ENCODE measurements at regions not wholly inside any gene's neighbourhood (a gene's known extent, or its start where the extent isn't known, plus 50 kb on each side); places are given as distances from the start of the nearest gene placed in this dataset.

DNA sequence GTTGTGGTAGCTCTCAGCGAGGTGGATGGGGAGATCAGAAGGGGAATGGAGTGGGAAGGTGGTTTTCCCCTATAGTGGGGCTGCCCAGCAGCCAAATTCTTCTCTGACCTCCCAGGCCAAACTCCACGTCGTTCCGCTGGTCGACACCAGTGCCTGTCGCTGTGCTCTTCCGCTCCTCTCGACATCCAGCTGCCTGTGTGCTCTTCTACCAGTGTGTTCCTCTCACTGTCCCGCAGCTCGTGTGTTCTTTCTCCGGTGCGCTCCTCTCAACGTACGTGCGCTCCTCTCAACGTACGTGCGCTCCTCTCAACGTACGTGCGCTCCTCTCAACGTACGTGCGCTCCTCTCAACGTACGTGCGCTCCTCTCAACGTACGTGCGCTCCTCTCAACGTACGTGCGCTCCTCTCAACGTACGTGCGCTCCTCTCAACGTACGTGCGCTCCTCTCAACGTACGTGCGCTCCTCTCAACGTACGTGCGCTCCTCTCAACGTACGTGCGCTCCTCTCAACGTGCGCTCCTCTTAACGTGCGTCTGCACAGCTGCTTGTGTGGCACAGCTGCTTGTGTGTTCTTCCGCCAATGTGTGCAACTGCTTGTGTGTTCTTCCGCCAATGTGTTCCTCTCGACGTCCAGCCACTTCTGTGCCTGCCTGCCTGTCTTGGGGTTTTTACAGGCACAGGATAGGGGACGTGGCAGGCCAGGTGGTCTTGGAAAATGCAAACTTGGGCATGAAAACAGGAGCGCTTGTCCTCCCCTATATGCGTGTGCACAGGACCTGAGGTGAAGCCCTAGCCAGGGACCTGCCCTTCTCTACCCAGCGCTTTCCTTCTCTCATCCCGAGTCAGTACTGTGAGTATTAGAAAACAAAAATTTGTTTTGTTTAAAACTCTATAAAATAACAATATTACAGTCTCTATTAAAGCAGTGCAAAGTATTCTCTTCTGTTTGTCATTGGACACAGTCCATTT lies 991.1 kb downstream of the GBE1 start (continued):
- TF ChIP-seq ETV6 (IDR thresholded peaks at IDR 0.05; ENCODE audit: borderline replicate concordance in 1 of 2, low read depth in 2 of 2, low read length in 1 of 2) (no peak), ETV6 (CRISPR knock-in tag; IDR thresholded peaks at IDR 0.05; ENCODE audit: borderline replicate concordance) (no peak), XRCC5 (IDR thresholded peaks at IDR 0.05; ENCODE audit: low read depth, low read length) (no peak), TBP (optimal IDR thresholded peaks at IDR 0.05; ENCODE audit: low read depth, low read length) (peak; percentile 28), KHSRP (IDR thresholded peaks at IDR 0.05) (no peak), ZNF766 (CRISPR knock-in tag; conservative IDR thresholded peaks at IDR 0.05) (no peak), ZNF24 (IDR thresholded peaks at IDR 0.05) (no peak), KLF16 (IDR thresholded peaks at IDR 0.05) (no peak), NONO (IDR thresholded peaks at IDR 0.05; ENCODE audit: low read depth in 2 of 2, low read length in 1 of 2) (no peak), CHCHD3 (CRISPR knock-in tag; IDR thresholded peaks at IDR 0.05) (no peak), U2AF2 (optimal IDR thresholded peaks at IDR 0.05; ENCODE audit: low read depth, low read length) (no peak), POLR2B (IDR thresholded peaks at IDR 0.05; ENCODE audit: low read depth, partially characterized antibody) (peak; percentile 2), RUNX1 (IDR thresholded peaks at IDR 0.05; ENCODE audit: low read depth) (no peak), ZNF431 (CRISPR knock-in tag; IDR thresholded peaks at IDR 0.05) (no peak), ETS2 (tag; IDR thresholded peaks at IDR 0.05; ENCODE audit: borderline replicate concordance, poor library complexity, severe bottlenecking) (no peak), ARID1B (IDR thresholded peaks at IDR 0.05) (no peak), BRCA1 (IDR thresholded peaks at IDR 0.05) (no peak), BRCA1 (CRISPR knock-in tag; IDR thresholded peaks at IDR 0.05) (no peak), DPF2 (IDR thresholded peaks at IDR 0.05) (no peak), PTBP1 (IDR thresholded peaks at IDR 0.05; ENCODE audit: low read depth, low read length) (no peak), PTRF (tag; IDR thresholded peaks at IDR 0.05) (no peak), ADNP (tag; IDR thresholded peaks at IDR 0.05) (no peak), TARDBP (IDR thresholded peaks at IDR 0.05) (no peak), HNRNPLL (IDR thresholded peaks at IDR 0.05; ENCODE audit: low read depth, low read length, poor library complexity, severe bottlenecking) (peak; percentile 98), XRCC4 (IDR thresholded peaks at IDR 0.05; ENCODE audit: extremely low read depth, insufficient read depth, insufficient read length) (no peak), SLC30A9 (CRISPR knock-in tag; IDR thresholded peaks at IDR 0.05) (no peak), POLR2AphosphoS5 (IDR thresholded peaks at IDR 0.05; ENCODE audit: control insufficient read depth, insufficient read depth, low read depth, low read length) (no peak), ZNF586 (CRISPR knock-in tag; conservative IDR thresholded peaks at IDR 0.05) (no peak)
- TF ChIP-seq, protein P1, sequence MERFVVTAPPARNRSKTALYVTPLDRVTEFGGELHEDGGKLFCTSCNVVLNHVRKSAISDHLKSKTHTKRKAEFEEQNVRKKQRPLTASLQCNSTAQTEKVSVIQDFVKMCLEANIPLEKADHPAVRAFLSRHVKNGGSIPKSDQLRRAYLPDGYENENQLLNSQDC (CRISPR knock-in tag; IDR thresholded peaks at IDR 0.05), result no peak
- TF ChIP-seq, protein P2, sequence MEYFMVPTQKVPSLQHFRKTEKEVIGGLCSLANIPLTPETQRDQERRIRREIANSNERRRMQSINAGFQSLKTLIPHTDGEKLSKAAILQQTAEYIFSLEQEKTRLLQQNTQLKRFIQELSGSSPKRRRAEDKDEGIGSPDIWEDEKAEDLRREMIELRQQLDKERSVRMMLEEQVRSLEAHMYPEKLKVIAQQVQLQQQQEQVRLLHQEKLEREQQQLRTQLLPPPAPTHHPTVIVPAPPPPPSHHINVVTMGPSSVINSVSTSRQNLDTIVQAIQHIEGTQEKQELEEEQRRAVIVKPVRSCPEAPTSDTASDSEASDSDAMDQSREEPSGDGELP (CRISPR knock-in tag; IDR thresholded peaks at IDR 0.05; ENCODE audit: borderline replicate concordance), result peak; percentile 97
- TF ChIP-seq, protein P3, sequence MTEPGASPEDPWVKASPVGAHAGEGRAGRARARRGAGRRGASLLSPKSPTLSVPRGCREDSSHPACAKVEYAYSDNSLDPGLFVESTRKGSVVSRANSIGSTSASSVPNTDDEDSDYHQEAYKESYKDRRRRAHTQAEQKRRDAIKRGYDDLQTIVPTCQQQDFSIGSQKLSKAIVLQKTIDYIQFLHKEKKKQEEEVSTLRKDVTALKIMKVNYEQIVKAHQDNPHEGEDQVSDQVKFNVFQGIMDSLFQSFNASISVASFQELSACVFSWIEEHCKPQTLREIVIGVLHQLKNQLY (CRISPR knock-in tag; conservative IDR thresholded peaks at IDR 0.05), result no peak

Data from K562 (cell line).